Hippocampal formation (tissue), 2 donors: ENCODE measurements at regions not wholly inside any gene's neighbourhood (a gene's known extent, or its start where the extent isn't known, plus 50 kb on each side); places are given as distances from the start of the nearest gene placed in this dataset.
"Not testable (repeated sequence)": the region's sequence is repeated elsewhere in the genome, so short reads cannot be mapped to it uniquely, and the experiment has no call there.

Source experiments
- DNase-seq, 2 donors: peaks; one replicate each; lab custom pipeline; 2025; lab: John Stamatoyannopoulos, UW

GRCh38 chr13:33662392-33662791 lies 155.6 kb upstream of the RFC3 start:
- no peak for DNase-seq

- no peak for DNase-seq
Measured at GRCh38 chr13:33665626-33666175, 152.2 kb upstream of the RFC3 start.

- no peak for DNase-seq
Measured at GRCh38 chr13:33671560-33671959, 146.4 kb upstream of the RFC3 start.

- DNase-seq = not testable (repeated sequence)
Measured at GRCh38 chr13:33672022-33672421, 145.9 kb upstream of the RFC3 start.

- peak in 1 of 2 donors; percentile 7 for DNase-seq
Measured at GRCh38 chr13:33676045-33676989, 141.6 kb upstream of the RFC3 start.

- no peak for DNase-seq
Measured at GRCh38 chr13:33677215-33677614, 140.7 kb upstream of the RFC3 start.

GRCh38 chr13:33678084-33678483 lies 139.9 kb upstream of the RFC3 start:
- DNase-seq = no peak

- peak; percentile 12 to 24 for DNase-seq
Measured at GRCh38 chr13:33678906-33679657, 138.9 kb upstream of the RFC3 start.

- DNase-seq = no peak
Measured at GRCh38 chr13:33679658-33680012, 138.3 kb upstream of the RFC3 start.

GRCh38 chr13:33682020-33682564 lies 135.9 kb upstream of the RFC3 start:
- DNase-seq = no peak

- DNase-seq = not testable (repeated sequence)
Measured at GRCh38 chr13:33682646-33683045, 135.3 kb upstream of the RFC3 start.

- DNase-seq = no peak
Measured at GRCh38 chr13:33683376-33683775, 134.6 kb upstream of the RFC3 start.

- no peak for DNase-seq
Measured at GRCh38 chr13:33684874-33685273, 133.1 kb upstream of the RFC3 start.

GRCh38 chr13:33686772-33687480 lies 131.0 kb upstream of the RFC3 start:
- DNase-seq = no peak

- DNase-seq = no peak
Measured at GRCh38 chr13:33690354-33690753, 127.6 kb upstream of the RFC3 start.

GRCh38 chr13:33691980-33692379 lies 126.0 kb upstream of the RFC3 start:
- no peak for DNase-seq

- DNase-seq = no peak
Measured at GRCh38 chr13:33692531-33692930, 125.4 kb upstream of the RFC3 start.

- no peak for DNase-seq
Measured at GRCh38 chr13:33694546-33694945, 123.4 kb upstream of the RFC3 start.

- DNase-seq = no peak
Measured at GRCh38 chr13:33696530-33696929, 121.4 kb upstream of the RFC3 start.

GRCh38 chr13:33697926-33698325 lies 120.0 kb upstream of the RFC3 start:
- no peak for DNase-seq

- no peak for DNase-seq
Measured at GRCh38 chr13:33707449-33707848, 110.5 kb upstream of the RFC3 start.

- no peak for DNase-seq
Measured at GRCh38 chr13:33710924-33711323, 107.0 kb upstream of the RFC3 start.
